ENCODE measurements at regions not wholly inside any gene's neighbourhood (a gene's known extent, or its start where the extent isn't known, plus 50 kb on each side); places are given as distances from the start of the nearest gene placed in this dataset.
A peak's percentile ranks its signal among the peaks of the same experiment; 100 is the strongest.
"Not testable (repeated sequence)": the region's sequence is repeated elsewhere in the genome, so short reads cannot be mapped to it uniquely, and the experiment has no call there.

- no peak for DNase-seq
Measured at GRCh38 chrX:39245024-39245423, 443.8 kb downstream of the MID1IP1 start.

DNA sequence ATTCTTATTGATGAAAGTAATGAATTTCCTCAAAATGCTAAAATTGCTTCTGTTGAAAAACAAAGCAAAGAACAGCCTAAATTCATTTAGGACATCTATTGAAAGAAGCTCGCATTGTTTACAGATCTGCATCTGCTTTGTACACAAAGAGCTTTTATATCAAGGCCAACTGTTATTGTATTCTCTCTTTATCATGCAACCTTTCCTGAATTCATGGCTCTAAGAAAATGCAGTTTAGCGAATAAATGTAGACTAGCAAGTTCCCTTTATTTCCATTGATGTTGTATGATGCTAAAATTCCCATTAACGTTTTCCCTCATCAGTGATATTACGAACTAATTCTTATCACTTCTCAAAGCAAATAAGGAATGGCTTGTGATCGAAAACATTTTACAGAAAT, 446.3 kb downstream of the MID1IP1 start:
- DNase-seq: no peak

DNA sequence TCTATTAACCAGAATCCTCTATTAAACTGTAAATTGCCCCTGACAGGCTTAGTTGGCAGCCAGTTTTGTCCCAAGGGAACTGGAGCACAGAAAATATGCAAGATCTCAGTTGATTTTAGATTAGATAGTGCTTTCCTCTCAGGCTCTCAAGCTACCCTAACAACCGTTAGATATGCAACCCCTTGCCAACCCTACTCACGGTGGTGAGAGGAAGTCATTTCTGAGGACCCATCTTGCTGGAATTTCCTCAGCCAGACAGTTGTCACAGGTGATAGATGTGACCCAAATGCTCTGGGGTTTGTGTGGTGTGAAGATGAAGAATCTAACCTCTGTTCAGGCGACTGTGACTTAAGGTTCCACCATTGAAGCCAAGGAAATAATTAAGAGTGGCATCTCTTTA, 447.1 kb downstream of the MID1IP1 start:
- no peak for DNase-seq

DNA sequence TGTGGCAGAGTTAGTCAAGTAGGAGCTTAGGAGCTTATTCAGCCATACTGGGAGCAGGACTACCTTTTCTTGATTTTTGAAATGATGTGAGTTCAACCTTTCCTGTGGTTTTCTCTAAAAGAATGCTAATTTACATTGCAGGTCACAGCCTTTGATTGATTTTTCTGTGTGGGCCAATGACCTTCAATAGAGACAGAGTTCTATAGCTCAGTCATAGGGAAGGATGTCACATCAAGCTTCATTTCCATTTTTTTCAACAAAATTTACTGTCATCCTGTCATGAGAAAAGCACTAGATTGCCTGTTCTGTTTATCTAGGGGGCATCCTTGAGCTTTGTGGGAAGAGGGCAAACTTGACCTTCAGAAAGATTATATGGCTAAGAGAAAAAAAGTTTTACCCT, 448.7 kb downstream of the MID1IP1 start:
- DNase-seq: no peak

- DNase-seq: no peak
Measured at GRCh38 chrX:39251995-39252394, 450.7 kb downstream of the MID1IP1 start.

DNA sequence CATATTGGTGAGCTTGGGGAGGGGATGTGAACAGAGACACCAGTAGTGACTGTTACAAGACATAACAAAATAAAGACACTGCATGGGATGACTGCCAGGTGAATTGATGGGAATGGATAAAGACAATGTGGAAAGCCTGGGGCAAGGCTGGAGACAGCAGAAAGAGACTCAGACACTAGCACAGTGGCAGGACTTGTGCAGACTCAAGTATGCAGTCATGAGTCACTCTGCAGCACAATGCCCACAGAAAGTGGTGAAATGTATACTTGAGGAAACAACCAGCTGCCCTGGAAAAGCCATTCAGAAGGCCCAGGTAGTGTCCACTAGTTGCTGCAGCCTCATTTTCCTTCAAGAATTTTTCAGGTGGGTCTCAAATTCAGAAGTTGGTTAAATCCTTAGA, 452.3 kb downstream of the MID1IP1 start:
- no peak for DNase-seq

GRCh38 chrX:39258331-39258730, 457.1 kb downstream of the MID1IP1 start:
- DNase-seq: peak; percentile 27

- no peak for DNase-seq
Measured at GRCh38 chrX:39260965-39261364, 459.7 kb downstream of the MID1IP1 start.

DNA sequence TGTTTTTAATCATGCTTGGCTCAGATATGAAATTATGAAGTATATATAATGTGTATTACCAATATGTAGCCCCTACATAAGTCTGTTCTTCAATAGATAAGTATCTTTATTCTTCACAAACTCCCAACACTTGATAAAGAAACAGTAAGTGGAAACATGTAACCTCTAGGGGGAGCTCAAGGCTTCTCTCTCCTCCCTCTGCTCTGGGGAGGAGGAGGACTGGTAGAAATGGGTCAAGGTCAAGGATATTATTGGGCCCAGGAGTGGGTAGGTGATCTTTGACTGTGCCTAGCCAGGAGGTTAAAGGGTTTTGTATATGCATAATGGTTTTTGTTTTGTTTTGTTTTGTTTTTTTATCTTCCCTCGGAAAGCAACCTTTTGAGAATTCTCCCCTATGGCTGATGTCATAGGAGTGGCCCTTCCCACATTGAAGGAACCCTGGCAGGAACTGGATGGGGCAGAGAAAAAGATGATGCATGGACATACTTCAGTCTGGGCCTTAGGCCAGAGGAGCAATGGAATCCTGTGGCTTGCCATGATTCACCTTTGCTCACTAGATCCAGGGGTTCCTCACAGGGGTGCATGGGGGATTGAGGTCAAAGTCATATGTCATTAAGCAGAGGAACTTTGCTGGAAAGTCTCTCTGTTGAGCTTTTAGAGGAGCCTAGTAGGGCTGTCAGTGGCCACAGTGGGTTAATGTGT, 460.3 kb downstream of the MID1IP1 start:
- DNase-seq: peak; percentile 76

DNA sequence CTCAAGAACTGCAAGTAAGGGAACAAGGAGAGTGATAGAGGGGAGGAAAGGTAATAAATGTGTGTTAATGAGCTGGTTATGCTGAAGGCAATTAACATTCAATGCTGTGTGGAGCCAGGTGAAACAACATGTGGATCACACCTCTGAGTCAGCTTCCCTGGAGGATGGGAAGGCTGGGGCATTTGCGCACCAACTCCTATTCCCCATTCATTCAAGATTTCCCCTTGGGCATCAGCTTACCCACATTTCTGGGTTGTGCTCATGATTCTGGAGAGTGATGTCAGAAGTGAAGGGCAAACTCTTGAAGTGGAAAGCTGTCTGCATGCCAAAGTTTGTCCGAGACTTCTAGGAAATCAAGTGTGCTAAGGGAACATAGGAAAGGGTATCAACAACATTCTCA, 461.4 kb downstream of the MID1IP1 start:
- DNase-seq: no peak

DNA sequence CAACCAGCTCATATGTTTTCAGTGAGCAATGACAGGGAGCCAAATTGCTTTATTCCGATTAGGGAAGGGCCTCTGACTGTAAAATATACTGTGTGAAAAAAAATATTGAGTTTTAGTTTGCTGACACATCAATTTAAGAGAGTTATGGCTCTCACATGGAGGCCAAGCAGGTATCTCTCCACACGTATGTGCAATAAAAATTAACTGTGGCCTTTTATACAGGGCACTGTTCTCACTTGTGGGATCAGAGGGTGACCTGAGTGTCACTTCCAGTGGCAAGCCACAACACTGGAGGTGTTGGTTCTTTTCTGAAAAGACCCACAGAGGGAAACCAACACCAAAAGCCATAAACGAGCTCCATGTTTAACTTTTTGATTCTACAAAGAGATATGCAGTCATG, 462.8 kb downstream of the MID1IP1 start:
- DNase-seq: no peak

GRCh38 chrX:39267176-39267575, 465.9 kb downstream of the MID1IP1 start:
- no peak for DNase-seq

DNA sequence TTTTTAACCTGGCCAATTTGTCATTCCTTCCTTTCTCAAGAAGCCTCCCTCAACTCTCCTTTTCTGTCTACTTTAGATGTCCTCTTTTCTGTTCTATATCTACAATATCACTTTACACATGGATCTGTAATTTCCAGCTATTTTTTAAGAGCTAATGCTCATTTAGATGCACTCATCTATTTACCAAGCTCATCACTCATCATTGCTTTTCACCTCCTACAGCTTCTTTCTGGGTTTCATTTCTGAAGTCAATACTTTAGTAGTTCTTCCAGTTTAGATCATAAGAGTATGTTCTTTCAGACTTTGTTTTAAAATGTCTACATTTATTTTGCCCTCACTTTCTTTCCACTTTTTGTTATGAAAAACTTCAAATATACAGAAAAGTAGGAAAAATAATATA, 466.9 kb downstream of the MID1IP1 start:
- DNase-seq: no peak

- no peak for DNase-seq
Measured at GRCh38 chrX:39275500-39276068, 474.3 kb downstream of the MID1IP1 start.

DNA sequence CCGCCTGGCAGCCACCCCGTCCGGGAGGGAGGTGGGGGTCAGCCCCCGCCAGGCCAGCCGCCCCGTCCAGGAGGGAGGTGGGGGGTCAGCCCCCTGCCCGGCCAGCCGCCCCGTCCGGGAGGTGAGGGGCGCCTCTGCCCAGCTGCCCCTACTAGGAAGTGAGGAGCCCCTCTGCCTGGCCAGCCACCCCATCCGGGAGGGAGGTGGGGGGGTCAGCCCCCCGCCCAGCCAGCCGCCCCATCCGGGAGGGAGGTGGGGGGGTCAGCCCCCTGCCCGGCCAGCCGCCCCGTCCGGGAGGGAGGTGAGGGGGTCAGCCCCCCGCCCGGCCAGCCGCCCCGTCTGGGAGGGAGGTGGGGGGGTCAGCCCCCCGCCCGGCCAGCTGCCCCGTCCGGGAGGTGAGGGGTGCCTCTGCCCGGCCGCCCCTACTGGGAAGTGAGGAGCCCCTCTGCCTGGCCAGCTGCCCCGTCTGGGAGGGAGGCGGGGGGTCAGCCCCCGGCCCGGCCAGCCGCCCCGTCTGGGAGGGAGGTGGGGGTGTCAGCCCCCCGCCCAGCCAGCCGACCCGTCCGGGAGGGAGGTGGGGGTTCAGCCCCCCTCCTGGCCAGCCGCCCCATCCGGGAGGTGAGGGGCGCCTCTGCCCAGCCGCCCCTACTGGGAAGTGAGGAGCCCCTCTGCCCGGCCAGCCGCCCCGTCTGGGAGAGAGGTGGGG, 476.6 kb downstream of the MID1IP1 start:
- not testable (repeated sequence) for DNase-seq

DNA sequence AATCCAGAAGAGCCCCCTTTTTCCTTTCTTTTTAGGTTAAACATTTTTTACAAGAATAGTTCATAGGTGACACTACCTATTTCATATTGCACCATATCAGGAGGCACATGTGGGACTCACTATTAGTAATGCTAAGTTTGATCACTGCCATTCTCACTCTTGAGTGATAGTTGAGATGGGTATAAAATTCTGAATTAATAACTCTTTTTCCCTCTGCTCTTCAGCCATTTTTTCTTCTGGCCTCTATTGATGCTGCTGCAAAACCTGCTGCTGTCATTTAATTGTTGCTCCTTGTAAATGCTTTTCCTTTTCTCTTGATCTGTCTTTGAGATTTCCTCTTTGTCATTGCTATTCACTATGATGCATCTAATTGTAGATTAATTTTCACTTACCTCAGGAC, 482.0 kb downstream of the MID1IP1 start:
- no peak for DNase-seq

GRCh38 chrX:39288592-39288991, 487.3 kb downstream of the MID1IP1 start:
- no peak for DNase-seq

DNA sequence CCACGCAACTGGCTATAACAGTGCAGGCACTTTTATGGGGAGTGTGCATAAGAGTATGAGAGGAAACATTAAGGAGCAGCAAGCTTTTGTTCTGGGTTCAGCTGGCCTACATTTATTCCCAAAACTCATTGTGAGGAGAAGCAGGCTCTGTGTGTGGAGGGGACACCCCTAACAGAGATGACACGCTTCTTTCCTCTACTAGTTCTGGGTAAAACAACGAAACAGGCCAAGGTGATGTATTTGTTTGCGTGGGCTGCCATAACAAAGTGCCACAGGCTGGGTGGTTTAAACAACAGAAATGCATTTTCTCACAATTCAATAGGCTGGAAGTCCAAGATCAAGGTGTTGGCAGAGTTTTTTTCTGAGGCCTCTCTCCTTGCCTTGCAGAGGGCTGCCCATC, 488.6 kb downstream of the MID1IP1 start:
- no peak for DNase-seq

DNA sequence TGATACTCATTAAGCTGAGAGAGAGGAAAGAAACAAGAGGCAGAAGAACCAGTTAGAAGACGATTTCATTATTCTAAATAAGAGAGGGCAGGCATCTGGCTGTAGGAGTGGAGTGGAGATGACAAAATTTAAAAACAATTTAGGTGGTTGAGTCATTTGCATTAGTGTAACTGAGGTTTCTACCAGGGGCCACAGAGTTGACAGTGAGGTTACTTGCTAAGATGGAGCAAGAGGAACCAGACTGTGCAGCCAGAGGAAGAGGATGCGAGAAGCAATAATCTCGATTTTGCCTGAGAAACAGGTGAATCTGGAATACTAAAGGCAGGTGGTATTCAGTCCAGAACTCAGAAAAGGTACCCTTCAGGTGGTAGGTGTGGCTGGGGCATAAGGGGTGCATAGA, 491.9 kb downstream of the MID1IP1 start:
- no peak for DNase-seq

GRCh38 chrX:39296472-39296871, 495.2 kb downstream of the MID1IP1 start:
- DNase-seq: no peak

DNA sequence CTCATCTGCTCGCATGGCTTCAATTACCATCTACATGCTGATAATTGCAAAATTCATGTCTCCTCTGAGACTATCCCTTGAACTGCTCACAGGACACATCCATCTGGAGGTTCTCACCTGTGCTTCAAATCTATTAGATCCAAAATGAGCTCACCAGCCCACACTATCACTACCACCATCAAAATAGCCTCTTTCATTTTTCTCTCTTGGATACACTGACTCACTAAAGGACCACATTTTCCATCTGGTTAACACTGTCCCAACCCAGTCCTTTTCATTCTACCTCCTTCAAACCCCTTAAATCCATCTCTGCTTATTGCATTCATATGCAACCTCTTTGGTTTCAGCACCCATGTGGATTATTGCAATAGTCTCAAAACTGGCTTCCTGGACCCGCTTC, 497.6 kb downstream of the MID1IP1 start:
- DNase-seq: no peak

- no peak for DNase-seq
Measured at GRCh38 chrX:39299615-39300014, 498.4 kb downstream of the MID1IP1 start.

DNA sequence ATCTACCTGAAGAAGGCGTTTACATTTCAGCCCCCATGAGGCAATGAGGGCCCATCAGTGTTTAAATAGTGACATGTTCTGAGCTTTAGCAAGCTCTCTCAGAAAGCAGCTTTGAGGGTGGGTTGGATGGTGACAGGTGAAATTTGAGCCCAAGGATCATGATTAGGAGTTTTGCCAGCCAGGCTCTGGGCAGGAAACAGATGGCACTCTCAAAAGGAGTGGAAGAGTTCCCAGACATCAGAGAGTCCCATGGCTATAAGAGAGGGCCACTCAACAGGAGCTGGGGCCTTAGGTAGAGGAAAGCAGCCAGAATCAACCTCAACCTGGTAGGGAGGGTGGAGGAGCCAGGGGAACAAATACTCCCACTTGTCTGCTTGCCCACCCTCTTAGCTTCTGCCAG, 499.8 kb downstream of the MID1IP1 start:
- peak; percentile 96 for DNase-seq

DNA sequence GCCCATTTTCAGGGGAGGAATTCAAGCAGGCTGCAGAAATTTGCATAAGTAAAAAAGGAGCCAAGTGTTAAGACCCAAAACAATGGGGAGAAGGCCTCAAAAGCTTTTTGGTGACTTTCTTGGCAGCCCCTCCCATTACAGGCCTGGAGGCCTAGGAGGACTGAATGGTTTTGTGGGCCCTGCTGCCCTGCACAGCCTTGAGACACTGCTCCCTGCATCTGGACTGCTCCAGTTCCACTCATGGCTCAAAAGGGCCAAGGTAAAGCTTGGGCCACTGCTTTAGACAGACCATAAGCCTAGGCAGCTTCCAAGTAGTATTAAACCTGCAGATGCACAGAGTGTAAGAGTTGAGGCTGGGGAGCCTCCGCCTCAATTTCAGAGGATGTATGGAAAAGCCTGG, 501.6 kb downstream of the MID1IP1 start:
- no peak for DNase-seq

DNA sequence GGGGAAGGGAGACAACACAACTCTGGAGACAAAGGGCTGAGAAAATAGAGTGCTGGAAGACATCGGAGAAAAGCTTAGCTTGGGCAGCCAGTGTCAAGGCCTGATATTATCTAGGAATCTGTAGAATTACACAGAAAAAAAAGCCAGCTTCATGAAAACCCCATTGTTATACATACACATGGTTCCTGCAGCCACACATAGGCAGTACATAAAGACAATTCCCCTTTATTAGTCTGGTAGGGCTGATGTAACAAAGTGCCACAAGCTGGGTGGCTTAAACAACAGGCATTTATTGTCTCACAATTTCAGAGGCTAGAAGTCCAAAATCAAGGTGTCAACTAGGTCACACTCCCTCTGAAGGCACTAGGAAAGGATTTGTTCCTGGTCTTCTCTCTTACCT, 503.5 kb downstream of the MID1IP1 start:
- DNase-seq: no peak

Data from NCI-H1092 treated with DMSO at 0.1 percent for 48 hours (cell line).